NCI-H146 (cell line): ENCODE measurements at regions not wholly inside any gene's neighbourhood (a gene's known extent, or its start where the extent isn't known, plus 50 kb on each side); places are given as distances from the start of the nearest gene placed in this dataset.

Experiments
- DNase-seq: peaks from one replicate; lab custom pipeline; 2025; lab: John Stamatoyannopoulos, UW

- no peak for DNase-seq
These were observed 466.3 kb downstream of the TBC1D22A start for GRCh38 chr22:47228767-47229166.

- DNase-seq: no peak
These were observed 463.6 kb downstream of the TBC1D22A start for GRCh38 chr22:47225931-47226633.

DNA sequence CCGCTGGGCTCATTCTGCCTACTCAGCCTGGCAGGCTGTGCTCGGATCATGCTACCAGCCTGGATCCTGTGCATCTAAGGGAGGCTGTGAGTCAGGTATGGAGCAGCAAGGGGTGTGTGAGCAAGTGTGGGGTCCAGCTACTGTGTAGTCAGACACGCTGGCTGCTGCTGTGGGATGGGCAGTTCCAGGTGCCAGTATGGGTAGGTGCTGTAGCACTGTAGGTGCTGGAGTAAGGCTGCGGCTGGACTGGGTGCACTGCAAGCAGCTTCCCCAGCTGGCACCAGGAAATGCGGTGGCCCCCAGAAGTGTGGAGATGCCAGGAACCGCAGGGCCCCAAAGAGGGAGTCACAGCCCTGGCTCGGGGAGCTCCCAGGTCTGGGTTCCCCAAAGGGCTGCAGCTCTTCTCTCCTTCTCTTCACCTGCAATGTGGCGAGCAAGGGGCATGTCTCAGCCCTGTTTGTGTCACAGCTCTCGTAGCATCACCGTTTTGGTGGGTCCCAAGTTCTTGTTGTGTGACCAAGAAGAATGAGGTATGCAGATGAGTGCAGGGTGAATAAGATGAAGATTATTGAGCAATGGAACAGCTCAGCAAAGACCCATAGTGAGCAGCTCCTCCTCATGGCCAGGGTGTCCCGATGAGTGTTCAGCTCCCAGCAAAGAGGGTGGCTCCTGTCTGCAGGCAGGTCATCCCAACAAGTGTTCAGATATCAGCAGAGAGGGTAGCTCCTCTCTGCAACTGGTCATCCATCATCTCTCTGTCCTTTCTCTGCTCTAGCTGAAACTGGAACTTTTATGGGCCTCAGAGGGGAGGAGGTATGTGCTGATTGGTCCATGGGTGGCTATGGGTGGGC is 462.9 kb downstream of the TBC1D22A start:
- DNase-seq: no peak
